Memory B cell (primary cell): ENCODE measurements at regions not wholly inside any gene's neighbourhood (a gene's known extent, or its start where the extent isn't known, plus 50 kb on each side); places are given as distances from the start of the nearest gene placed in this dataset.

Source experiments
- ATAC-seq: fragments of 150-1000 bp; cut with Tn5 transposase; 2 replicates; pipeline ENCODE4 v1.10.0; 2021; ENCODE audit warnings: low read depth, mild to moderate bottlenecking, moderate library complexity
- DNase-seq, 2 donors: peaks; one replicate each; pipeline ENCODE4 v3.0.0; 2022; ENCODE audit warnings: low spot score in 2 of 2
- H3K27ac Mint-ChIP-seq: one replicate; pipeline ENCODE4 v1.8.0; 2022; ENCODE audit warnings: mild to moderate bottlenecking, moderate library complexity, mixed read lengths
- H3K27me3 Mint-ChIP-seq: one replicate; pipeline ENCODE4 v1.8.0; 2022; ENCODE audit warnings: mixed read lengths
- H3K36me3 Mint-ChIP-seq: one replicate; pipeline ENCODE4 v1.8.0; 2022; ENCODE audit warnings: mild to moderate bottlenecking, mixed read lengths
- H3K4me1 Mint-ChIP-seq: one replicate; pipeline ENCODE4 v1.8.0; 2022; ENCODE audit warnings: mixed read lengths
- H3K4me3 Mint-ChIP-seq: one replicate; pipeline ENCODE4 v1.8.0; 2022; ENCODE audit warnings: mild to moderate bottlenecking, moderate library complexity, mixed read lengths
- H3K9me3 Mint-ChIP-seq: one replicate; pipeline ENCODE4 v1.8.0; 2022; ENCODE audit warnings: mixed read lengths

GRCh38 chr6:163771180-163771579 is 356.7 kb downstream of the QKI start:
- H3K36me3 Mint-ChIP-seq = peaks cover 2% of the 10 kb centered on the region
- no peaks in the 10 kb centered on the region for H3K4me1 Mint-ChIP-seq
- H3K9me3 Mint-ChIP-seq = no peaks in the 10 kb centered on the region
- no peaks in the 10 kb centered on the region for H3K27me3 Mint-ChIP-seq
- DNase-seq (no peak), ATAC-seq (no peak)
- no peak overlapping the region for H3K27ac Mint-ChIP-seq
- no peak overlapping the region for H3K4me3 Mint-ChIP-seq

GRCh38 chr6:163768905-163769304 is 354.4 kb downstream of the QKI start:
- no peak overlapping the region for H3K27ac Mint-ChIP-seq

GRCh38 chr6:163766936-163767335 is 352.4 kb downstream of the QKI start:
- H3K27me3 Mint-ChIP-seq = peaks cover 1% of the 10 kb centered on the region
- H3K4me3 Mint-ChIP-seq = no peak overlapping the region
- DNase-seq = no peak
- no peak overlapping the region for H3K27ac Mint-ChIP-seq
- ATAC-seq = no peak
- peaks cover 2% of the 10 kb centered on the region for H3K36me3 Mint-ChIP-seq
- H3K4me1 Mint-ChIP-seq = no peaks in the 10 kb centered on the region
- no peaks in the 10 kb centered on the region for H3K9me3 Mint-ChIP-seq

More at GRCh38 chr6:163768905-163769304, 354.4 kb downstream of the QKI start:
- H3K4me1 Mint-ChIP-seq = no peaks in the 10 kb centered on the region
- ATAC-seq (no peak), DNase-seq (no peak)
- H3K36me3 Mint-ChIP-seq = peaks cover 2% of the 10 kb centered on the region
- H3K9me3 Mint-ChIP-seq = no peaks in the 10 kb centered on the region
- H3K4me3 Mint-ChIP-seq = no peak overlapping the region
- peaks cover 1% of the 10 kb centered on the region for H3K27me3 Mint-ChIP-seq

GRCh38 chr6:163765335-163765734 is 350.8 kb downstream of the QKI start:
- Mint-ChIP-seq H3K4me1 (no peaks in the 10 kb centered on the region), H3K4me3 (no peak overlapping the region), H3K9me3 (no peaks in the 10 kb centered on the region), H3K36me3 (peaks cover 2% of the 10 kb centered on the region), H3K27me3 (peaks cover 3% of the 10 kb centered on the region), H3K27ac (no peak overlapping the region)
- DNase-seq (no peak), ATAC-seq (no peak)

- H3K27me3 Mint-ChIP-seq = peaks cover 3% of the 10 kb centered on the region
- no peaks in the 10 kb centered on the region for H3K9me3 Mint-ChIP-seq
- no peaks in the 10 kb centered on the region for H3K4me1 Mint-ChIP-seq
- DNase-seq (no peak), ATAC-seq (no peak)
- no peak overlapping the region for H3K27ac Mint-ChIP-seq
- peaks cover 2% of the 10 kb centered on the region for H3K36me3 Mint-ChIP-seq
- H3K4me3 Mint-ChIP-seq = no peak overlapping the region
These were observed 350.0 kb downstream of the QKI start for GRCh38 chr6:163764565-163764964.

GRCh38 chr6:163761481-163761880 is 347.0 kb downstream of the QKI start:
- DNase-seq (no peak), ATAC-seq (no peak)
- H3K27ac Mint-ChIP-seq = no peak overlapping the region
- H3K36me3 Mint-ChIP-seq = no peaks in the 10 kb centered on the region
- H3K4me3 Mint-ChIP-seq = no peak overlapping the region
- H3K4me1 Mint-ChIP-seq = peaks cover 8% of the 10 kb centered on the region
- H3K9me3 Mint-ChIP-seq = no peaks in the 10 kb centered on the region
- H3K27me3 Mint-ChIP-seq = peaks cover 3% of the 10 kb centered on the region

GRCh38 chr6:163760860-163761259 is 346.3 kb downstream of the QKI start:
- Mint-ChIP-seq H3K27ac (no peak overlapping the region), H3K4me1 (peaks cover 9% of the 10 kb centered on the region), H3K27me3 (peaks cover 3% of the 10 kb centered on the region), H3K9me3 (no peaks in the 10 kb centered on the region), H3K36me3 (no peaks in the 10 kb centered on the region), H3K4me3 (no peak overlapping the region)
- no peak for DNase-seq
- no peak for ATAC-seq

- Mint-ChIP-seq H3K27me3 (peaks cover 2% of the 10 kb centered on the region), H3K27ac (no peak overlapping the region), H3K4me1 (peaks cover 18% of the 10 kb centered on the region), H3K4me3 (no peak overlapping the region), H3K36me3 (no peaks in the 10 kb centered on the region), H3K9me3 (no peaks in the 10 kb centered on the region)
- no peak for DNase-seq
- no peak for ATAC-seq
These were observed 345.0 kb downstream of the QKI start for GRCh38 chr6:163759542-163759941.

GRCh38 chr6:163757520-163757919 is 343.0 kb downstream of the QKI start:
- Mint-ChIP-seq H3K9me3 (peaks cover under 1% of the 10 kb centered on the region), H3K4me1 (peaks cover 18% of the 10 kb centered on the region), H3K27ac (no peak overlapping the region), H3K4me3 (peak overlapping the region; percentile 11), H3K27me3 (peaks cover 2% of the 10 kb centered on the region), H3K36me3 (peaks cover 2% of the 10 kb centered on the region)
- no peak for DNase-seq
- ATAC-seq = no peak

GRCh38 chr6:163756079-163756478 is 341.6 kb downstream of the QKI start:
- Mint-ChIP-seq H3K27me3 (peaks cover 3% of the 10 kb centered on the region), H3K27ac (no peak overlapping the region), H3K4me1 (peaks cover 18% of the 10 kb centered on the region), H3K36me3 (peaks cover 5% of the 10 kb centered on the region), H3K9me3 (peaks cover 1% of the 10 kb centered on the region), H3K4me3 (peak overlapping the region; percentile 12)
- ATAC-seq = peak; percentile 99
- DNase-seq = peak; percentile 36 to 62

- peaks cover 1% of the 10 kb centered on the region for H3K9me3 Mint-ChIP-seq
- peaks cover 5% of the 10 kb centered on the region for H3K36me3 Mint-ChIP-seq
- H3K27me3 Mint-ChIP-seq = peaks cover 5% of the 10 kb centered on the region
- ATAC-seq (no peak), DNase-seq (no peak)
- no peak overlapping the region for H3K4me3 Mint-ChIP-seq
- peaks cover 20% of the 10 kb centered on the region for H3K4me1 Mint-ChIP-seq
- no peak overlapping the region for H3K27ac Mint-ChIP-seq
These were observed 340.3 kb downstream of the QKI start for GRCh38 chr6:163754866-163755265.

GRCh38 chr6:163753430-163753829 is 338.9 kb downstream of the QKI start:
- DNase-seq = no peak
- H3K9me3 Mint-ChIP-seq = peaks cover 1% of the 10 kb centered on the region
- no peak overlapping the region for H3K27ac Mint-ChIP-seq
- no peak for ATAC-seq
- peaks cover 6% of the 10 kb centered on the region for H3K27me3 Mint-ChIP-seq
- H3K4me1 Mint-ChIP-seq = peaks cover 20% of the 10 kb centered on the region
- peaks cover 5% of the 10 kb centered on the region for H3K36me3 Mint-ChIP-seq
- no peak overlapping the region for H3K4me3 Mint-ChIP-seq

- Mint-ChIP-seq H3K9me3 (peaks cover 1% of the 10 kb centered on the region), H3K36me3 (peaks cover 5% of the 10 kb centered on the region), H3K27me3 (peaks cover 9% of the 10 kb centered on the region), H3K4me3 (no peak overlapping the region), H3K4me1 (peaks cover 17% of the 10 kb centered on the region), H3K27ac (no peak overlapping the region)
- ATAC-seq = no peak
- DNase-seq = no peak
These were observed 337.9 kb downstream of the QKI start for GRCh38 chr6:163752446-163752845.

- ATAC-seq (no peak), DNase-seq (no peak)
- Mint-ChIP-seq H3K27ac (no peak overlapping the region), H3K9me3 (peaks cover 6% of the 10 kb centered on the region), H3K4me3 (no peak overlapping the region), H3K27me3 (peaks cover 9% of the 10 kb centered on the region), H3K4me1 (peaks cover 12% of the 10 kb centered on the region), H3K36me3 (peaks cover 5% of the 10 kb centered on the region)
These were observed 336.6 kb downstream of the QKI start for GRCh38 chr6:163751032-163751525.

- Mint-ChIP-seq H3K27ac (no peak overlapping the region), H3K4me3 (no peak overlapping the region), H3K36me3 (peaks cover 5% of the 10 kb centered on the region), H3K27me3 (peaks cover 9% of the 10 kb centered on the region), H3K9me3 (peaks cover 6% of the 10 kb centered on the region), H3K4me1 (peaks cover 8% of the 10 kb centered on the region)
- ATAC-seq (no peak), DNase-seq (peak in 1 of 2 donors; percentile 32)
These were observed 336.0 kb downstream of the QKI start for GRCh38 chr6:163750431-163751031.
